ENCODE measurements at regions not wholly inside any gene's neighbourhood (a gene's known extent, or its start where the extent isn't known, plus 50 kb on each side); places are given as distances from the start of the nearest gene placed in this dataset.

DNA sequence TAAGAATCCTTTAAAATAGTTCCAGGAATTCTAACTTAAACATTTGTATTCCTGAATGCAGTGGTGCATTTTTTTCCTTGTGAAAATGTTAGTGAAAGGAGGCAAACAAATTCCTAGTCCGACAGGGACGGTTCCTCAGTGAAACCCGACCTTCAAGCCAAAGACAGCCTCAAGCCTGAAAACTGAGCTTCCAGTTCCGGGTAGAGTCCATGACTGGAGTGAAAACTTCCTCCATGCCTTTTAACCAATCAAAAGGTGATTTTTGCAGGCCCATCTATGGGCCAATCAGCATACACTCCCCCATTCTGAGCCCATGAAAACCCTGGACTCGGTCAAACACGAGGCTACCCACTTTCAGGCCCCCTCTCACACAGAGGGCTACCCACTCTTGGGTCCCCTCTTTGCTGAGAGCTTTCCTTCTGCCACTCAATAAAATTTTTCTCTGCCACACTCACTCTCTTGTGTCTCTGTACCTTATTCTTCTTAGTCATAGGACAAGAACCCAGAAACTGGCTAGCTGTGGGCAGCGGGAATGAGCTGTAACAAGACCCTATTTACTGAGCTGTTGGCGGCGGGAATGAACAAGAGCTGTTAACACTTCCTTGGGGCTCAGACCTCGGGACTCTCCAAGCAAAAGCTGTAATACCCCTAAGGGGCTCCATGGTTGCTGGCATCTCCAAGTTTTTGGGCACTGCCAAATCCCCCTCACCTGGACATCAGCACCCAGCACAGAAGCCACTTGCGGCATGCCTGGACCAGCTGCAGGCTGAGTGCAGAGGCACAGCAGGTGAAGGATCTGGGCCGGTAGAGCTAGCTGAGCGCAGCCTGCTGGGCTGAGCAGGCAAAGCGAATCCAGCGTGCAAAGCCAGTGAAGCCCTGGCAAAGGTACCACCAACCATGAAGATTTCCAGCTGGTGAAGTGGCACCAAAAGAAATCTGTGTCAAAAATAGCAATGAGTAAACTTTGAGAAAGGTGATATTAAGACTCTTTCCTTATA, 598.8 kb downstream of the MCTP2 start:
- TF ChIP-seq, protein P1, sequence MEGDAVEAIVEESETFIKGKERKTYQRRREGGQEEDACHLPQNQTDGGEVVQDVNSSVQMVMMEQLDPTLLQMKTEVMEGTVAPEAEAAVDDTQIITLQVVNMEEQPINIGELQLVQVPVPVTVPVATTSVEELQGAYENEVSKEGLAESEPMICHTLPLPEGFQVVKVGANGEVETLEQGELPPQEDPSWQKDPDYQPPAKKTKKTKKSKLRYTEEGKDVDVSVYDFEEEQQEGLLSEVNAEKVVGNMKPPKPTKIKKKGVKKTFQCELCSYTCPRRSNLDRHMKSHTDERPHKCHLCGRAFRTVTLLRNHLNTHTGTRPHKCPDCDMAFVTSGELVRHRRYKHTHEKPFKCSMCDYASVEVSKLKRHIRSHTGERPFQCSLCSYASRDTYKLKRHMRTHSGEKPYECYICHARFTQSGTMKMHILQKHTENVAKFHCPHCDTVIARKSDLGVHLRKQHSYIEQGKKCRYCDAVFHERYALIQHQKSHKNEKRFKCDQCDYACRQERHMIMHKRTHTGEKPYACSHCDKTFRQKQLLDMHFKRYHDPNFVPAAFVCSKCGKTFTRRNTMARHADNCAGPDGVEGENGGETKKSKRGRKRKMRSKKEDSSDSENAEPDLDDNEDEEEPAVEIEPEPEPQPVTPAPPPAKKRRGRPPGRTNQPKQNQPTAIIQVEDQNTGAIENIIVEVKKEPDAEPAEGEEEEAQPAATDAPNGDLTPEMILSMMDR (IDR thresholded peaks at IDR 0.05; ENCODE audit: borderline replicate concordance, insufficient read depth, low read depth, low read length): no peak
- no peak overlapping the region for H3K4me3 ChIP-seq (ENCODE audit: low read depth, low read length)

DNA sequence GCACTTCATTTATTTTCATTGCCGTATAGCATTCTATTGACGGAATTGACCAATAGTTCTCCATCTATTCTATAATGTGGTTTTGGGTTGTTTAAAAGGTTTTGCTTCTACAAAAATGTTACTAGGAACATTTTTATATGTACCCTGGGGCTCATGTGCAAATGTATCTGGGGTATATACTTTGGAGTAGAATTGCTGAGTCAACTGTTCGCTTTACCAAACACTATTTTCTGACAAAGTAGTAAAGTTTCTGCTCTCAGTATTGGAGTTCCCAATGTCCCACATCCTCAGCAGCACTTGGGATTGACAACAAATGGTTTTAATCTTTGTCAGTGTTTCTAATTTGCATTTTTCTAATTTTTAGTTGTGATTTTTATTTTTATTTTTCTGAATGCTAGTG, 602.6 kb downstream of the MCTP2 start:
- H3K4me3 ChIP-seq (ENCODE audit: low read depth, low read length): no peak overlapping the region

GRCh38 chr15:94834494-94834893, 603.1 kb downstream of the MCTP2 start:
- TF ChIP-seq, protein P1 (IDR thresholded peaks at IDR 0.05; ENCODE audit: borderline replicate concordance, insufficient read depth, low read depth, low read length): no peak
- no peak overlapping the region for H3K4me3 ChIP-seq (ENCODE audit: low read depth, low read length)

More for the DNA sequence above, 602.6 kb downstream of the MCTP2 start:
- TF ChIP-seq, protein P1 (IDR thresholded peaks at IDR 0.05; ENCODE audit: borderline replicate concordance, insufficient read depth, low read depth, low read length): no peak

- TF ChIP-seq, protein P1 (IDR thresholded peaks at IDR 0.05; ENCODE audit: borderline replicate concordance, insufficient read depth, low read depth, low read length): no peak
- no peak overlapping the region for H3K4me3 ChIP-seq (ENCODE audit: low read depth, low read length)
These were observed 606.9 kb downstream of the MCTP2 start for GRCh38 chr15:94838281-94838680.

- TF ChIP-seq, protein P1 (IDR thresholded peaks at IDR 0.05; ENCODE audit: borderline replicate concordance, insufficient read depth, low read depth, low read length): no peak
- H3K4me3 ChIP-seq (ENCODE audit: low read depth, low read length): no peak overlapping the region
These were observed 609.7 kb downstream of the MCTP2 start for GRCh38 chr15:94840794-94841783.

DNA sequence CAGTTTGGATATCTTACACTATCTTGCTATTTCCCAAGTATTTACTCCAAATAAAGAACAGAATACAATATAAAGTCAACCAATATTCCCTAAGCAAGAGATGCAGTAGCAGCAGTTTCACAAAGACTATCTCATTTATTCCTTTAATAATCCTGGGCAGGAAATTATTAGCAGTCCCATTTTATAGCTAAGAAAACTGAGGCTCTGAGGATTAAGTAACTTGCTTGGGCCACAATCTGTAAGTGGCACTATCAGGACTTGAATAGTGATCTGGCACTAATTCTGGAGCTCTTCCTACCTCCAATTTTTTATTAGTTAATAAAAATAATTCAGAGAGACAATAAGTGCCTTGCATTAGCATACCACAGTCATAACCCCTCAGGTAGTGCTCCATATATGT, 611.7 kb downstream of the MCTP2 start:
- H3K4me3 ChIP-seq (ENCODE audit: low read depth, low read length): no peak overlapping the region
- TF ChIP-seq, protein P1 (IDR thresholded peaks at IDR 0.05; ENCODE audit: borderline replicate concordance, insufficient read depth, low read depth, low read length): no peak
